Fibroblast of peridontal ligament (primary cell): ENCODE measurements at regions not wholly inside any gene's neighbourhood (a gene's known extent, or its start where the extent isn't known, plus 50 kb on each side); places are given as distances from the start of the nearest gene placed in this dataset.
"Not testable (repeated sequence)": the region's sequence is repeated elsewhere in the genome, so short reads cannot be mapped to it uniquely, and the experiment has no call there.

Source experiments
- DNase-seq: peaks from one replicate; pipeline ENCODE4 v3.0.0-alpha.2; 2010; ENCODE audit errors: extremely low read depth

- no peak for DNase-seq
These were observed 597.1 kb downstream of the MID1IP1 start for GRCh38 chrX:39398215-39398962.

- no peak for DNase-seq
These were observed 597.7 kb downstream of the MID1IP1 start for GRCh38 chrX:39398963-39399261.

DNA sequence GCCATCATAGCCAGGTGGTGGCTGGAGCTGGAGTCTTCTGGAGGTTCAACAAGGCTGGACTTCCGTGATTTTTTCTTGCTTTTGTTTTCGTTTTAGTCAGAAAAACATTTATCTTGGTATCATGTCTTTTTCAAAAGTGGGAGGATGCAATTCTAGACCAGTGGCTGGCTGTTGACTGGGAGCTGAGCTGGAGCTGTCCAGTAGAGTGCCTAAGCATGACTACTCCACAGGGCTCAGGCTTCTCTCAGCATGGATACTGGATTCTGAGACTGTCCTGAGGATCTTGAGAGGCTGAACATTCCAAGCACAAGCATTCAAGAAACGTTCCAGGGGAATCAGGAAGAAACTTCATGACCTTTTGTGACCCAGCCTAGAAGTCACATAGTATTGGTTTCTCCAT, 598.1 kb downstream of the MID1IP1 start:
- no peak for DNase-seq

DNA sequence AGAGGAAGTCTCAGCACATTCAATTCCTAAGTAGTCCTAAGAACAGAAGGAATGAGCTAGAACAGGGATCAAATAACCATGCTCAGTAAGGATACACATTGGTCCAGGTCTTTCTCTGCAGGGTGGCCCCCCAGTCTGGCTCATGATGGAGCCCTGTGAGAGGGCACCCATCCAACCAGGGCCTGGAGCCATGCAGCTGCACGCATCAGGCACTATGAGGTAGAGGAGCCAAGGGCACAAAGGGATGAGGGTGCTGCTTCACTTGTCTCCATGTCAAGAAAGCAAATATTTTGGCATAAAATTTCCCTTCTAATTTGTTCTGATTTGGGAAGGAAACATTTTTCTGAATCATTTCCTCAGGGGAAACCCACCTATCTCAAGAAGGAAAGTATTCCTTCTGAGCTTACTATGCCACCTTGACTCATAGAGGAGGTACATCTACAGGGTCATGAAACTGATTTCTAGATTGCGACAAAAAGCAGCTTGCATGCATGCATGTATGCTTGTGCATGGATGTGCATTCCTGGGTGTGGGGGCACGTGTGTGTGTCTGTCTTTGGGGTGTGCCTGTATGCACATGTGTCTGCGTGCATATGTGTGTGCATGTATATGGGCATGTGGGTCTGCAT, 600.3 kb downstream of the MID1IP1 start:
- no peak for DNase-seq

GRCh38 chrX:39402158-39402557, 600.9 kb downstream of the MID1IP1 start:
- DNase-seq = no peak

DNA sequence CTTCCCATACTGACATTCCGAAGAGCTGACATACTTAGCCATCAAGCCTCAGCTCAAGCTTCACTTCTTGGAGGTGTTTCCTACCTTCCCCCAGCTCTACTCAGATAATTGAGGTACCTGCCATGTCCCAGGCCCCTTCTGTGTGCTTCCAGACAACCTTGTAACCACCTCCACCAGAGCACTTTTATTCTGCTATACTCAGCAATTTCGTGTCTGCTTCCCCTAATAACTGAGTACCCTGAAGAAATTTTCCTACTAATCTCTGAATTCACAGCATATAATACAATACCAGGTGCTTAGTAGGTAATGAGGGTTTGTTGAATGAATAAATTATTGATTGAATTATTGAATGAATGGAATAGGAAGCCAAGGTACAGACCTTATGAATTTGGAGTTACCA, 605.5 kb downstream of the MID1IP1 start:
- no peak for DNase-seq

GRCh38 chrX:39409246-39409917, 608.1 kb downstream of the MID1IP1 start:
- DNase-seq = no peak

DNA sequence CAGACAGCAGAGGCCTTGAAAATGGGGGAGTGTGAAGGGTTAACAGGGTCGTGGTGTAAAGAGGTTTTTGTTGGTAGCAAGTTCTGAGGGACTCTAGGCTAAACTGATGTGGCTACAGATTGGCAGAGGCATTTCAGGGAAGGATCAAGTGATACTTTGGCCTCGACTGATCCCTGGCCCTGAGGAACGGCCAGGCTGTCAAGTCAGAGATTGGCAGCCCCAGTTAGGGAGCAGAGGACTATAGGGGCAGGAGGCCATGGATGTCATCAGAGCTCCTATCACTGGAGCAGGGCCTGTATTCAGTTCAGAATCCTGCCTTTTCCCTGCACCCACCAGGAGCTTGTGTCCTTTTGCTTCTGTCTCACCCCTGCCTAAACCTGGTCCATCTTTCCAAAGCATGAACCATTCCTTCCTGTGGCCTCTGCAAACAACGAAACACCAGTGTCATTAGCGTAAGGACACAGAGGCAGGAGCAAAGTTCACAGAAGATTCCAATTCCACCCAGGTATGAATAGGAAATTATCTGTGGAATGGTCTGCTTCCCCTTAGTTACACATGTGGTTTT, 613.1 kb downstream of the MID1IP1 start:
- DNase-seq = no peak

- no peak for DNase-seq
These were observed 615.4 kb downstream of the MID1IP1 start for GRCh38 chrX:39416547-39417260.

GRCh38 chrX:39418254-39418704, 617.0 kb downstream of the MID1IP1 start:
- no peak for DNase-seq

DNA sequence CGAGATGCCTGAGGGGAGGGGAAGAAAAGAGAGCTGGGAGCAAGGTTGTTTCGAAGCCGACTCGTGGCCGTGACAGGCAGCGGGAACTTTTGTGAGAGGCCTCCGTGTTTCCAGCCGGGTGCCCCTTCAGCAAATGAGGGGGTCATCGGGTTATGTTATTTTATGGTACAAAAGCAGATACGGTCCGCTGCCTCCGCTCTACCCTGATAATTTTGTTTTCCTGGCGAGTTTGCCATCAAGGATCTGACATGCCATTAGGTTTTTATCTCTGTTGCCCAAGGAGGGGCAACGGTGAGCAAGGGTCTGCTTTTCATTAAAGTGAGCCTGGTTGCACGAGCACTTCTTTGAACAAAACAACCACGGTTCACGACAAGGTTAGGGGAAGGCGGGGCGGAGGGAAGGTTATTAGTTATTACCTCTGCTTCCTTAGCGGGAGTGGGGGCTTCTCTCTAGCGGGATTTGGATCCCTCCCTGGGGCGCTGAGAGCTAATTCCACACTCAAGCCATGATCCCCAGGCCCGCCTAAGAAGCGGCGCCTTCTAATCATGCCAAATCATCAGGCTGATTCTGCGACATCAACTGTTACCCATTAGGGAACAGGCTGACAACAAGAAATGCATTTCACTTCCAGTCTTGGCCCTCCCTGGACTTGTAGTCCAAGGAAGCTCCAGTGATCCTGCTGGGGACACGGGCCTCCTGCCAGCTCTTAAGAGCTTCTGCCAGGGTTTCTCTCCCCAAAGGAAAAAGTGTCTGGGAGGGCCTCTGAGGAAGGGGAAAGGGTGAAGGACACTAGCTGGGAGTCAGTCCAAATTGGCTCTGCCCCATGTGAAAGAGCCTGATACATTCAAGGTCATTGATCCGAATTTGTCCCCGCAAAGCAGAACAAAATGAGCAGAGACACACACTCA, 617.7 kb downstream of the MID1IP1 start:
- no peak for DNase-seq

DNA sequence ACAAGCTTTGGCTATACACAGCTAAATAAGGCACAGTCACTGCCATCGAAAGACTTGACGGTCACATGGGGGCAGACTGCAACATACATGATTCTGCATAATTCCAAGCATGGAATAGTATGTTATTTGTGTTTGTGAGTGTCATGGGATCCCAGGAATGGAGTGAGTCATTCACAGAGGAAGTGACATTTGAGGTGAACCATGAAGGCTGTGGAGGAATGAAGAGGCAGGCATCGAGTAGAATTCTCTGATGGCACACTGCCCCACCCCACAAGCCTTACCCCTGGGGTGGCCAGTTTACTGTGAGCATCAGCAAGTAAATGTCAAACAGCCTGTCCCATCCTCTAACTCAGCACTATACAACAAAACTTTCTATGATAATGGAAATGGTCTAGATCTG, 619.7 kb downstream of the MID1IP1 start:
- no peak for DNase-seq

DNA sequence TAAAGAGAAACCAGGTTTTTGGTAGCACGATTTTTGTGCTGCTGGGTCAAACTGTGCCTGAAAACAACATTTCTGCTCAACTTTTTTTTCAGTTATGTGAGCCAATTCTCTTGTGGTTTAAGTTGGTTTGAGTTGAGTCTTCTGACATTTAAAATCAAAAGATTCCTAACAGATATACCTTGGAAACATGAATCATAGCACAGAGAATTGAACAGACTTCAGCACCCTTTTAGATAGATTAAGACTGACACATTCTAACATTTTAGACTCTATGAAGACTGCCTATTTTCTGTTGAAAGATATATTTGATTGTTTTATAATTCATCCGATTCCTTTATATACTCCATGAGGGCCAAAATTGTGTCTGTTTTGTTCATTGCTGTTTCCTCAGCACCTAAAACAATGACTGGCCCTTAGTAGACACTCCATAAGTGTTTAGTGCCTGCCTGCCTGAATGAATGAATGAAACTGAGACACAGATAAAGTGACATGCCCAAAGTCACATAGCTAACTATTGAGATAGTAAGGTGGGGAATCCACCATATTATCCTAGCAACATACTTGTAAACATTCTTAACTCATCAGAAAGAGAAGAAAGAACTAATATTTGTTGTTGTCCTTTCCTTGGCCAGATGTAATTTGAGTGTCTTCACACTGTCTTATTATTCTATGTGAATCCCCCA, 624.0 kb downstream of the MID1IP1 start:
- no peak for DNase-seq

GRCh38 chrX:39426101-39426500, 624.8 kb downstream of the MID1IP1 start:
- DNase-seq = no peak

GRCh38 chrX:39427492-39427891, 626.2 kb downstream of the MID1IP1 start:
- DNase-seq = peak; percentile 13

DNA sequence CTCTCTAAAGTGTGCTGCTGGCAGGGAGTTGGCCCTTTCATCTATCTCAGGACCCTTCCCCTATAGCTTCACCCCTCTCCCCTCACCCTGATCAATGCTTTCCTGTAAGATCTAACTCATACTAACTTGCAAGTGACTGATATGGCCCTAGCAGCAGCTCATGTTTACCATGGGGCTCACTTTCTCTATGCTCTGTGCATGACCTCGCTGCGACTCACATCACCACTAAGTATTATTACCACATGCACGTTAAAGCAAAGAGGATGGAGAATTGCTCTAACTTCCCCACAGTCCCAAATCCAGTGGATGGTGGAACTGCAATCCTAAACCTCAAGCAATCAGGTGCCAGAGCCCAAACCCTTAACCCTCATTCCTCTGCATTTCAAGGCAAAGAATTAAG, 626.6 kb downstream of the MID1IP1 start:
- peak; percentile 44 for DNase-seq

DNA sequence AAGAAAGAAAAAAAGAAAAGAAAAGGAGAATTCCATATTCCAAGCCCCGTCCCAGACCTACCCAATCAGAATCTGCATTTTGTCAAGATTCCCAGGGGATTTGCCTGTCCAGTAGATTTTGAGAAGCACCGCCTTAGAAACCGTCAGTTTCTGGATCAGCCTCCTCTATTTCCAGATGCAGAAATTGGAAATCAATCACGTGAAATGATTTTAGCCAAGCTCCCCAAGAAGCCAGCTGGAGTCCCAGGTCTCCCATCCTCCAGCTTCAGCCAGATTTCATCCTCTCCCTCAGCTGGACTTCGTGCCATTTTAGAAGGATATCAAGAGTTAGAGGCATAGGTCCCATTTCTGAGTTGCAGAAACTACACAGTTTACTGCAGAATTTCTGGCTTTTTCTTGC, 629.3 kb downstream of the MID1IP1 start:
- no peak for DNase-seq

- no peak for DNase-seq
These were observed 630.6 kb downstream of the MID1IP1 start for GRCh38 chrX:39431893-39432292.

- DNase-seq = not testable (repeated sequence)
These were observed 633.4 kb downstream of the MID1IP1 start for GRCh38 chrX:39434671-39435070.

DNA sequence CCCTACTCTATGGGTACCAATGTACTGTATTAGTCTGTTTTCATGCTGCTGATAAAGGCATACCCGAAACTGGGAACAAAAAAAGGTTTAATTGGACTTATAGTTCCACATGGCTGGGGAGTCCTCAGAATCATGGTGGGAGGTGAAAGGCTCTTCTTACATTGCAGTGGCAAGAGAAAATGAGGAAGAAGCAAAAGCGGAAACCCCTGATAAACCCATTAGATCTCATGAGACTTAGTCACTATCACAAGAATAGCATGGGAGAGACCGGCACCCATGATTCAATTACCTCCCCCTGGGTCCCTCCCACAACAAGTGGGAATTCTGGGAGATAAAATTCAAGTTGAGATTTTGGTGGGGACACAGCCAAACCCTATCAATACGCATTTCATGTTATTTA, 635.3 kb downstream of the MID1IP1 start:
- not testable (repeated sequence) for DNase-seq
